ENCODE measurements at regions not wholly inside any gene's neighbourhood (a gene's known extent, or its start where the extent isn't known, plus 50 kb on each side); places are given as distances from the start of the nearest gene placed in this dataset.
"Not testable (repeated sequence)": the region's sequence is repeated elsewhere in the genome, so short reads cannot be mapped to it uniquely, and the experiment has no call there.

- no peak for DNase-seq (ENCODE audit: low read depth)
Observed at GRCh38 chr6:12479451-12479850, 189.3 kb downstream of the EDN1 start.

GRCh38 chr6:12479881-12480280, 189.7 kb downstream of the EDN1 start:
- DNase-seq (ENCODE audit: low read depth) = no peak

- DNase-seq (ENCODE audit: low read depth) = no peak
Observed at GRCh38 chr6:12480379-12480778, 190.2 kb downstream of the EDN1 start.

- DNase-seq (ENCODE audit: low read depth) = no peak
Observed at GRCh38 chr6:12481292-12481691, 191.1 kb downstream of the EDN1 start.

GRCh38 chr6:12481850-12482249, 191.7 kb downstream of the EDN1 start:
- no peak for DNase-seq (ENCODE audit: low read depth)

- no peak for DNase-seq (ENCODE audit: low read depth)
Observed at GRCh38 chr6:12482386-12483375, 192.5 kb downstream of the EDN1 start.

- DNase-seq (ENCODE audit: low read depth) = no peak
Observed at GRCh38 chr6:12483712-12484111, 193.6 kb downstream of the EDN1 start.

- no peak for DNase-seq (ENCODE audit: low read depth)
Observed at GRCh38 chr6:12484519-12484918, 194.4 kb downstream of the EDN1 start.

- no peak for DNase-seq (ENCODE audit: low read depth)
Observed at GRCh38 chr6:12485226-12485764, 195.1 kb downstream of the EDN1 start.

- DNase-seq (ENCODE audit: low read depth) = no peak
Observed at GRCh38 chr6:12485837-12486236, 195.7 kb downstream of the EDN1 start.

GRCh38 chr6:12490351-12490903, 200.3 kb downstream of the EDN1 start:
- no peak for DNase-seq (ENCODE audit: low read depth)

GRCh38 chr6:12490904-12491571, 200.9 kb downstream of the EDN1 start:
- DNase-seq (ENCODE audit: low read depth) = no peak

- not testable (repeated sequence) for DNase-seq (ENCODE audit: low read depth)
Observed at GRCh38 chr6:12492929-12493328, 202.8 kb downstream of the EDN1 start.

GRCh38 chr6:12493446-12493845, 203.3 kb downstream of the EDN1 start:
- DNase-seq (ENCODE audit: low read depth) = no peak

GRCh38 chr6:12494161-12494560, 204.0 kb downstream of the EDN1 start:
- no peak for DNase-seq (ENCODE audit: low read depth)

- DNase-seq (ENCODE audit: low read depth) = no peak
Observed at GRCh38 chr6:12501990-12502389, 211.8 kb downstream of the EDN1 start.

GRCh38 chr6:12504325-12504966, 212.1 kb upstream of the PHACTR1 start:
- no peak for DNase-seq (ENCODE audit: low read depth)

GRCh38 chr6:12505486-12505885, 211.1 kb upstream of the PHACTR1 start:
- no peak for DNase-seq (ENCODE audit: low read depth)

GRCh38 chr6:12506159-12506558, 210.4 kb upstream of the PHACTR1 start:
- no peak for DNase-seq (ENCODE audit: low read depth)

- DNase-seq (ENCODE audit: low read depth) = no peak
Observed at GRCh38 chr6:12507636-12508035, 208.9 kb upstream of the PHACTR1 start.

GRCh38 chr6:12508553-12508952, 208.0 kb upstream of the PHACTR1 start:
- DNase-seq (ENCODE audit: low read depth) = no peak

- no peak for DNase-seq (ENCODE audit: low read depth)
Observed at GRCh38 chr6:12509060-12509459, 207.5 kb upstream of the PHACTR1 start.

All from stimulated activated CD8-positive, alpha-beta memory T cell treated with anti-CD3 and anti-CD28 coated beads, Interleukin-7, amount 100 ng/mL, for 24 hours (primary cell).